Stomach (tissue), 4 donors: ENCODE measurements at regions not wholly inside any gene's neighbourhood (a gene's known extent, or its start where the extent isn't known, plus 50 kb on each side); places are given as distances from the start of the nearest gene placed in this dataset.

ENCODE experiments used
- CTCF ChIP-seq, 7 experiments: fragments of 450-650 bp in 4 of 7; fragments of 200-600 bp in 3 of 7; sonication (generic) in 3 of 7; IDR thresholded peaks; one replicate each; pipeline ENCODE4 v1.5.1; 2016 to 2019; ENCODE audit warnings: antibody characterized with exemption in 7 of 7, control low read depth in 2 of 7, mild to moderate bottlenecking in 1 of 7
- EP300 ChIP-seq: sonication (generic); formaldehyde crosslinking; IDR thresholded peaks from one replicate; pipeline ENCODE4 v1.6.1; 2017; ENCODE audit warnings: antibody characterized with exemption
- POLR2A ChIP-seq, 4 donors: fragments of 450-650 bp; IDR thresholded peaks; one replicate each; pipeline ENCODE4 v1.6.1; 2016; ENCODE audit warnings: antibody characterized with exemption in 4 of 4, control low read depth in 2 of 4, mild to moderate bottlenecking in 1 of 4, moderate library complexity in 1 of 4

DNA sequence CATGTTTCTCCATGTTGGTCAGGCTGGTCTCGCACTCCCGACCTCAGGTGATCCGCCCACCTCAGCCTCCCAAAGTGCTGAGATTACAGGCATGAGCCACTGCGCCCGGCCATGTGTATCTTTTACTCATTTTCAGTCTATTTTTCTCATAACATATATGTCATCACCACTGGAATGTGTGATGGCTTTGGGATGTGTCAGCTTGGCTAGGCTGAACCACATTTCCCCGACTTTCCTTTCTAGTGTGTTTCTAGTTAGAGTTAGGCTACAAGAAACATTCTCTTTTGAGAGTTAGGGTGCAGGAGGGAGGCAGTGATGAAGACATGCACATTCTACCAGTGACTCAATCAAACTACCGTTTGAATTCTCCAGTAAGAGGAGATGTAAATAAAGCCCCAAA lies 444.9 kb upstream of the THBS1 start:
- TF ChIP-seq CTCF (IDR thresholded peaks at IDR 0.05) (no peak), EP300 (no peak), POLR2A (IDR thresholded peaks at IDR 0.05) (no peak)
